Neural crest cell (in vitro differentiated cells): ENCODE measurements at regions not wholly inside any gene's neighbourhood (a gene's known extent, or its start where the extent isn't known, plus 50 kb on each side); places are given as distances from the start of the nearest gene placed in this dataset.

Source experiments
- DNase-seq: peaks from one replicate; pipeline ENCODE4 v3.0.0; 2021; ENCODE audit warnings: low read depth, mixed read lengths, low spot score
- H3K27ac Mint-ChIP-seq: one replicate; pipeline ENCODE4 v1.8.0; 2021; ENCODE audit warnings: mild to moderate bottlenecking, mixed read lengths; ENCODE audit not compliant: unreplicated experiment
- H3K27me3 Mint-ChIP-seq: 2 replicates; pipeline ENCODE4 v1.8.0; 2021; ENCODE audit warnings: low read depth, mild to moderate bottlenecking, mixed read lengths
- H3K36me3 Mint-ChIP-seq: 2 replicates; pipeline ENCODE4 v1.8.0; 2021; ENCODE audit warnings: low read depth, mild to moderate bottlenecking, mixed read lengths
- H3K4me1 Mint-ChIP-seq: 2 replicates; pipeline ENCODE4 v1.8.0; 2021; ENCODE audit warnings: mixed read lengths
- H3K4me3 Mint-ChIP-seq: one replicate; pipeline ENCODE4 v1.8.0; 2021; ENCODE audit warnings: mild to moderate bottlenecking, mixed read lengths
- H3K9me3 Mint-ChIP-seq: 2 replicates; pipeline ENCODE4 v1.8.0; 2021; ENCODE audit warnings: mixed read lengths
- CTCF ChIP-seq: fragments of 200-600 bp; sonication (generic); conservative IDR thresholded peaks from 2 replicates; pipeline ENCODE4 v1.5.0; 2021; ENCODE audit warnings: antibody characterized with exemption, mild to moderate bottlenecking

- peaks cover 4% of the 10 kb centered on the region for H3K9me3 Mint-ChIP-seq
- H3K27me3 Mint-ChIP-seq: no peaks in the 10 kb centered on the region
Measured at GRCh38 chr10:46236546-46236887, 50.3 kb upstream of the ANTXRL start.

DNA sequence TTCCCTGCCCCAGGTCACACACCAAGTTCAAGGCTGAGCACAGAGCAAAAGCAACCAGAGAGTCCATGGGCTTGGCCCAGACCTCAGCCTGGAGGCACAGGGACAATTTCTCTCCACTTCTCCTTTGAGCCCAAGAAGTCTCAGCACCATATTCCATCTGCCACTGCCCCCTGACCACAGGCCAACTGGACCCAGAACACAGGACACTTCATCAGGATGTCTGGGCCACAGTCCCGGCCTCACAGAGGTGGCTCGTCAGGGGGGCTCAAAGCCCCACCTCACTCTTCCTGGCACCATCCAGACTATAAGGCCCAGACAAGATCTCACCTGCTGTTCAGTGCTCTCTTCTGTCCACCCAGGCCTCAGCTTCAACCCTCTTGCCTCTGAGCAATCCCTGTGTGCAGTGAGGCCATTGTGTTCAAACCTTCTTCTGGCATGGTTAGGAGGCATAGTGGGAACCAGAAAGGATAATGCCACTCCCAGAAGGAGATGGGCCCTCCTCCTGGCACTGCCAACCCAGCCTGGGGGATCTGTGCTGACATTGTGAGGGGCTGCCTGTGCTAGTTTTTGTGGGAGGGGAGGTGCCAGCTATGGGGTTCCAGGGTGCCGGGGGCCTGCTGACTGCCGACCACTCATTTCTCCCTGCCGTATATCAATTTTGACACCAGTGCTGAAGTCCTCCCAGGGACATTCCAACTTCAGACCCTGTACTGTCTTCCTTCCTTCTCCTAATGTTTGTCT, 49.7 kb upstream of the ANTXRL start:
- Mint-ChIP-seq H3K4me1 (peaks cover 15% of the 10 kb centered on the region), H3K27me3 (no peaks in the 10 kb centered on the region), H3K4me3 (no peak overlapping the region), H3K9me3 (peaks cover 4% of the 10 kb centered on the region), H3K27ac (peak overlapping the region; percentile 65), H3K36me3 (no peaks in the 10 kb centered on the region)
- no peak for TF ChIP-seq CTCF
- no peak for DNase-seq

More at GRCh38 chr10:46236546-46236887, 50.3 kb upstream of the ANTXRL start:
- TF ChIP-seq CTCF: no peak
- Mint-ChIP-seq H3K27ac (peak overlapping the region; percentile 65), H3K4me1 (peaks cover 15% of the 10 kb centered on the region), H3K4me3 (no peak overlapping the region), H3K36me3 (no peaks in the 10 kb centered on the region)
- DNase-seq: no peak
